K562 (cell line): ENCODE measurements at regions not wholly inside any gene's neighbourhood (a gene's known extent, or its start where the extent isn't known, plus 50 kb on each side); places are given as distances from the start of the nearest gene placed in this dataset.

Experiments used
- ATAC-seq: fragments of 200-7000 bp; cut with Tn5 transposase; 3 replicates; pipeline ENCODE4 v1.9.1; 2020; ENCODE audit warnings: moderate library complexity
- BruUV-seq: library from RNA; stranded (reverse); fragments of 400-500 nt; replicated peaks from 2 replicates; lab custom pipeline; 2021; lab: Mats Ljungman, UMichigan
- CTCF ChIA-PET: fragments of 300-600 bp; formaldehyde crosslinking; extraction: SDS; loops from one replicate; lab custom pipeline; 2021; ENCODE audit warnings: low intra/inter-chr PET ratio; lab: Yijun Ruan, JAX
- POLR2A ChIA-PET: fragments of 300-600, 350-650 bp; sonication (Branson Sonifier 250); formaldehyde crosslinking; extraction: SDS; loops from one replicate; lab custom pipeline; 2021; ENCODE audit warnings: antibody characterized with exemption, inconsistent platforms; lab: Yijun Ruan, JAX
- DNase-seq, 4 experiments: peaks; one replicate each; pipeline versions ENCODE4 v3.0.0 to v3.0.0-alpha.2; 2011 to 2018; ENCODE audit warnings: low spot score in 3 of 4, mixed read lengths in 3 of 4; ENCODE audit errors: extremely low read depth in 1 of 4
- FAIRE-seq: peaks from 2 replicates; lab custom pipeline; 2011; peaks lifted over from hg19 to GRCh38; lab: Jason Lieb, UNC
- H2AFZ ChIP-seq: 2 replicates; pipeline ENCODE4 v1.6.0; 2011; ENCODE audit warnings: low read depth, low read length, control low read depth, inconsistent platforms
- H3K27ac ChIP-seq: fragments of 200-600 bp; 3 replicates; pipeline ENCODE4 v1.8.0; 2011; ENCODE audit warnings: low read depth, mild to moderate bottlenecking, control low read depth, inconsistent platforms, low read length, moderate library complexity, mixed read lengths; ENCODE audit errors: extremely low read depth
- H3K27me3 ChIP-seq, 2 experiments: fragments of 300-600 bp in 1 of 2; 2 replicates in 1 of 2; 3 replicates in 1 of 2; pipeline versions ENCODE4 v1.6.0 to v1.8.0; 2011; ENCODE audit warnings: inconsistent platforms in 2 of 2, low read length in 2 of 2, mild to moderate bottlenecking in 1 of 2, mixed read lengths in 1 of 2, moderate library complexity in 1 of 2; ENCODE audit not compliant: control insufficient read depth in 2 of 2, insufficient read depth in 2 of 2
- H3K36me3 ChIP-seq: fragments of 300-600 bp; 3 replicates; pipeline ENCODE4 v1.8.0; 2011; ENCODE audit warnings: mild to moderate bottlenecking, low read length, inconsistent platforms; ENCODE audit not compliant: control insufficient read depth, insufficient read depth
- H3K4me1 ChIP-seq, 2 experiments: fragments of 200-600 bp in 1 of 2; replicated peaks in 1 of 2; 2 replicates in 1 of 2; 3 replicates in 1 of 2; pipeline versions ENCODE4 v1.5.1 to v1.8.0; 2011; ENCODE audit warnings: inconsistent platforms in 2 of 2, low read length in 2 of 2, mild to moderate bottlenecking in 1 of 2, mixed read lengths in 1 of 2, moderate library complexity in 1 of 2; ENCODE audit not compliant: control insufficient read depth in 2 of 2, insufficient read depth in 2 of 2
- H3K4me2 ChIP-seq: 2 replicates; pipeline ENCODE4 v1.6.1; 2011; ENCODE audit warnings: low read length, control low read depth, inconsistent platforms, mixed read lengths; ENCODE audit not compliant: insufficient read depth
- H3K4me3 ChIP-seq: fragments of 200-600 bp; sonication (generic), shearing (Covaris generic); 2 replicates; pipeline ENCODE4 v1.5.1; 2016; ENCODE audit warnings: control low read depth, inconsistent platforms
- H3K79me2 ChIP-seq: fragments of 200-600 bp; 3 replicates; pipeline ENCODE4 v1.8.0; 2011; ENCODE audit warnings: low read length, inconsistent platforms; ENCODE audit not compliant: control insufficient read depth, insufficient read depth
- H3K9ac ChIP-seq, 2 experiments: 2 replicates each; pipeline versions ENCODE4 v1.6.0 to v1.6.1; 2011; ENCODE audit warnings: low read depth in 2 of 2, low read length in 2 of 2, control low read depth in 1 of 2, inconsistent platforms in 1 of 2, mild to moderate bottlenecking in 1 of 2, mixed read lengths in 1 of 2; ENCODE audit not compliant: insufficient read depth in 1 of 2
- H3K9me1 ChIP-seq: one replicate; pipeline ENCODE4 v1.6.0; 2011; ENCODE audit warnings: inconsistent platforms, mild to moderate bottlenecking, low read length, moderate library complexity; ENCODE audit not compliant: control insufficient read depth, insufficient read depth
- H3K9me3 ChIP-seq: replicated peaks from 2 replicates; pipeline ENCODE4 v1.5.1; 2011; ENCODE audit warnings: low read depth, low read length, inconsistent platforms; ENCODE audit not compliant: control insufficient read depth, insufficient read depth
- H4K20me1 ChIP-seq: replicated peaks from 2 replicates; pipeline ENCODE4 v1.6.1; 2011; ENCODE audit warnings: low read length, inconsistent platforms, mixed read lengths; ENCODE audit not compliant: control insufficient read depth, insufficient read depth
- ETS2 ChIP-seq: IDR thresholded peaks from 2 replicates; pipeline ENCODE4 v1.6.1; 2016; ENCODE audit warnings: borderline replicate concordance, missing genetic modification characterization, mild to moderate bottlenecking, moderate library complexity, missing compliant biosample characterization; ENCODE audit not compliant: poor library complexity, severe bottlenecking
- GATAD2A ChIP-seq: fragments of 450-650 bp; IDR thresholded peaks from 2 replicates; pipeline ENCODE4 v1.6.1; 2017
- HMG20B ChIP-seq: fragments of 250-450 bp; sonication (Bioruptor Pico); IDR thresholded peaks from 2 replicates; pipeline ENCODE4 v1.5.0; 2021; ENCODE audit warnings: mild to moderate bottlenecking
- ZBTB34 ChIP-seq: fragments of 250-450 bp; sonication (Bioruptor Pico); IDR thresholded peaks from 2 replicates; pipeline ENCODE4 v1.8.0; 2021; ENCODE audit warnings: mild to moderate bottlenecking, moderate library complexity
- ZNF134 ChIP-seq: fragments of 250-450 bp; sonication (Bioruptor Pico); conservative IDR thresholded peaks from 2 replicates; pipeline ENCODE4 v1.4.0; 2020
- ZNF224 ChIP-seq: sonication (generic); formaldehyde crosslinking; IDR thresholded peaks from 2 replicates; pipeline ENCODE4 v1.8.0; 2022; ENCODE audit warnings: mild to moderate bottlenecking, missing genetic modification reagents
- ZNF253 ChIP-seq: fragments of 250-450 bp; sonication (Bioruptor Pico); conservative IDR thresholded peaks from 2 replicates; pipeline ENCODE4 v1.6.1; 2021; ENCODE audit warnings: mild to moderate bottlenecking
- ZNF445 ChIP-seq: fragments of 250-450 bp; sonication (Bioruptor Pico); IDR thresholded peaks from 2 replicates; pipeline ENCODE4 v1.4.0; 2020; ENCODE audit warnings: low read depth, mild to moderate bottlenecking, moderate library complexity
- WGBS: fragments of 100-300 bp; shearing (Covaris generic); methylation state at CpG from one replicate; pipeline ENCODE4 v1.1.6; 2016; ENCODE audit warnings: low coverage, mixed read lengths; ENCODE audit not compliant: insufficient coverage; ENCODE audit errors: missing lambda C conversion rate; 5-methylcytosine and 5-hydroxymethylcytosine counted together
- in situ Hi-C: fragments of 300-500 bp; cut with MboI; formaldehyde crosslinking; loops from 4 replicates; pipeline ENCODE4 v1.15.0; 2018; ENCODE audit warnings: inconsistent platforms, mixed read lengths
- intact Hi-C: fragments of 100-400 bp; cut with micrococcal nuclease; formaldehyde crosslinking; loops from 2 replicates; pipeline ENCODE4 v1.14.2; 2022

GRCh38 chr9:11558043-11558442 lies 945.2 kb upstream of the PTPRD start:
- in situ Hi-C loops: no loop called here

More at GRCh38 chr9:11558043-11558442, 945.2 kb upstream of the PTPRD start:
- H2AFZ ChIP-seq: no peak overlapping the region
- no peaks in the 10 kb centered on the region for H4K20me1 ChIP-seq
- no peak overlapping the region for H3K4me2 ChIP-seq
- no peak overlapping the region for H3K27ac ChIP-seq
- H3K4me1 ChIP-seq: no peaks in the 10 kb centered on the region
- POLR2A ChIA-PET: no interaction called here
- H3K9me3 ChIP-seq: 0 out of 2 replicates have a peak, but pooled peaks cover 1% of the 10 kb centered on the region
- no peaks in the 10 kb centered on the region for H3K79me2 ChIP-seq
- no peaks in the 10 kb centered on the region for H3K36me3 ChIP-seq
- H3K9me1 ChIP-seq: no peaks in the 10 kb centered on the region
- WGBS: no CpG with 5 or more reads among the region's 2 CpGs
- H3K27me3 ChIP-seq: no peaks in the 10 kb centered on the region
- H3K4me3 ChIP-seq: no peak overlapping the region
- BruUV-seq: no TSS peak
- FAIRE-seq (no peak), ATAC-seq (no peak), DNase-seq (no peak)
- H3K9ac ChIP-seq: no peak overlapping the region
- TF ChIP-seq ZNF253 (CRISPR knock-in tag) (no peak), ZBTB34 (no peak), GATAD2A (no peak), ZNF445 (CRISPR knock-in tag) (no peak), ZNF134 (no peak), ETS2 (tag) (no peak), ZNF224 (CRISPR knock-in tag) (no peak), HMG20B (no peak)
- intact Hi-C loops: no loop called here
- CTCF ChIA-PET: no interaction called here
